Ishikawa (cell line): ENCODE measurements at regions not wholly inside any gene's neighbourhood (a gene's known extent, or its start where the extent isn't known, plus 50 kb on each side); places are given as distances from the start of the nearest gene placed in this dataset.

Experiments
- FOXM1 ChIP-seq: IDR thresholded peaks from 2 replicates; pipeline ENCODE4 v1.6.1; 2012; ENCODE audit warnings: low read depth, borderline replicate concordance
- TAF1 ChIP-seq: IDR thresholded peaks from 2 replicates; pipeline ENCODE4 v1.6.1; 2012; ENCODE audit warnings: low read depth, mild to moderate bottlenecking
- TF ChIP-seq, protein P1 (sequence below): IDR thresholded peaks from 2 replicates; pipeline ENCODE4 v1.6.1; 2012; ENCODE audit warnings: low read depth, mild to moderate bottlenecking

DNA sequence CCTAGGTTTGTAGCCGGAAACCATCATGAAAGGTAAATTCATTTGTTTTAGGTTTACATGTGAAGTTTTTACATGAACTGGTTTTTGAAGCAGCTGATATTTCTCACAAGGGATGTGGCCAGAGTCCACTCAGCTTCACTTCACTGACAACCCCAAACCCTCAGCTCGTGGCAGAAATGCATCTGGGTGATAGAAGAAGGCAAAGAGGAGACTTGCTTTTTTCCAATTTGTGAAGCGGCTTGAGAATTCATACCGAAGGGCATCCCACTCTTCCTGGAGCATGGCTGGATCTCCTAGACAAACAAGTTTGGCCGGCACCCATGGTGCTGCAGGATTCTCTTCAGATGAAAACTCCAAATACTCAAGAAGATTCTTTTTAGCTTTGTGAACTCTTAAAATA, 392.8 kb upstream of the CNR1 start:
- TF ChIP-seq, protein P1, sequence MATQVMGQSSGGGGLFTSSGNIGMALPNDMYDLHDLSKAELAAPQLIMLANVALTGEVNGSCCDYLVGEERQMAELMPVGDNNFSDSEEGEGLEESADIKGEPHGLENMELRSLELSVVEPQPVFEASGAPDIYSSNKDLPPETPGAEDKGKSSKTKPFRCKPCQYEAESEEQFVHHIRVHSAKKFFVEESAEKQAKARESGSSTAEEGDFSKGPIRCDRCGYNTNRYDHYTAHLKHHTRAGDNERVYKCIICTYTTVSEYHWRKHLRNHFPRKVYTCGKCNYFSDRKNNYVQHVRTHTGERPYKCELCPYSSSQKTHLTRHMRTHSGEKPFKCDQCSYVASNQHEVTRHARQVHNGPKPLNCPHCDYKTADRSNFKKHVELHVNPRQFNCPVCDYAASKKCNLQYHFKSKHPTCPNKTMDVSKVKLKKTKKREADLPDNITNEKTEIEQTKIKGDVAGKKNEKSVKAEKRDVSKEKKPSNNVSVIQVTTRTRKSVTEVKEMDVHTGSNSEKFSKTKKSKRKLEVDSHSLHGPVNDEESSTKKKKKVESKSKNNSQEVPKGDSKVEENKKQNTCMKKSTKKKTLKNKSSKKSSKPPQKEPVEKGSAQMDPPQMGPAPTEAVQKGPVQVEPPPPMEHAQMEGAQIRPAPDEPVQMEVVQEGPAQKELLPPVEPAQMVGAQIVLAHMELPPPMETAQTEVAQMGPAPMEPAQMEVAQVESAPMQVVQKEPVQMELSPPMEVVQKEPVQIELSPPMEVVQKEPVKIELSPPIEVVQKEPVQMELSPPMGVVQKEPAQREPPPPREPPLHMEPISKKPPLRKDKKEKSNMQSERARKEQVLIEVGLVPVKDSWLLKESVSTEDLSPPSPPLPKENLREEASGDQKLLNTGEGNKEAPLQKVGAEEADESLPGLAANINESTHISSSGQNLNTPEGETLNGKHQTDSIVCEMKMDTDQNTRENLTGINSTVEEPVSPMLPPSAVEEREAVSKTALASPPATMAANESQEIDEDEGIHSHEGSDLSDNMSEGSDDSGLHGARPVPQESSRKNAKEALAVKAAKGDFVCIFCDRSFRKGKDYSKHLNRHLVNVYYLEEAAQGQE, result no peak
- TF ChIP-seq FOXM1 (no peak), TAF1 (no peak)
